ENCODE measurements at regions not wholly inside any gene's neighbourhood (a gene's known extent, or its start where the extent isn't known, plus 50 kb on each side); places are given as distances from the start of the nearest gene placed in this dataset.

DNA sequence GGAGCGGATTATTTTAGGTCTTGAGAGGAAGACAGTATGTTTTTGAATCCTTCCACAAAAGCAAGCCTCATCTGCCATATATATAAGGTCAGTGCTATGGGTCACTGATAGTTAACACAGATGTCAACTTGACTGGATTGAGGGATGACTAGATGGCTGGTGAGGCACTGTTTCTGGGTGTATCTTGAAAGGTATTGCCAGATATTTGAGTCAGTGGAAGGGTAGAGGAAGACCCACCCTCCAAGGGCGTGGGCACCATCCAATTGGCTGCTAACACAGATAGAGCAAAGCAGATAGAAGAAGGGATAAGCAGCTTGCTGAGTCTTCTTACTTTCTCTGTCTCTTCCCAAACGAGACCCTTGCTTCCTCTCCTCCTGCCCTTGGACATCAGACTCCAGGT, 185.0 kb upstream of the BTG1 start:
- H3K4me2 ChIP-seq = no peak overlapping the region
- intact Hi-C loops (cut with micrococcal nuclease; ENCODE audit: unreplicated experiment) = no loop called here

DNA sequence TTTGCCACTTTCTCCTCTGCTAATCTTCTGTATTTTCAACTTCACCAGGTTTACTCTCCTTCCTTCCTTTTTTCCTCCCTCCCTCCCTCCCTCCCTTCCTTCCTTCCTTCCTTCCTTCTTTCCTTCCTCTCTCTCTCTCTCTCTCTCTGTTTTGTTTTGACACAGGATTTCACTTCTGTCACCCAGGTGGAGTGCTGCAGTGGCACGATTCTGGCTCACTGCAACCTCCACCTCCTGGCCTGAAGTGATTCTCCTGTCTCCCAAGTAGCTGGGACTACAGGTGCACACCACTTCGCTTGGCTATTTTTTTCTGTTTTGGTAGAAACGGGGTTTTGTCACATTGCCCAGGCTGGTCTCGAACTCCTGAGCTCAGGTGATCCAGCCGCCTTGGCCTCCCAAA, 181.2 kb upstream of the BTG1 start:
- ChIA-PET CTCF (no interaction called here), POLR2A (ENCODE audit: unreplicated experiment) (no interaction called here)
- H4K20me1 ChIP-seq (ENCODE audit: insufficient read depth) = no peaks in the 10 kb centered on the region
- no peak overlapping the region for H3K4me2 ChIP-seq
- H3F3A ChIP-seq (ENCODE audit: insufficient read depth, low read depth) = no peaks in the 10 kb centered on the region
- TF ChIP-seq, protein P1, sequence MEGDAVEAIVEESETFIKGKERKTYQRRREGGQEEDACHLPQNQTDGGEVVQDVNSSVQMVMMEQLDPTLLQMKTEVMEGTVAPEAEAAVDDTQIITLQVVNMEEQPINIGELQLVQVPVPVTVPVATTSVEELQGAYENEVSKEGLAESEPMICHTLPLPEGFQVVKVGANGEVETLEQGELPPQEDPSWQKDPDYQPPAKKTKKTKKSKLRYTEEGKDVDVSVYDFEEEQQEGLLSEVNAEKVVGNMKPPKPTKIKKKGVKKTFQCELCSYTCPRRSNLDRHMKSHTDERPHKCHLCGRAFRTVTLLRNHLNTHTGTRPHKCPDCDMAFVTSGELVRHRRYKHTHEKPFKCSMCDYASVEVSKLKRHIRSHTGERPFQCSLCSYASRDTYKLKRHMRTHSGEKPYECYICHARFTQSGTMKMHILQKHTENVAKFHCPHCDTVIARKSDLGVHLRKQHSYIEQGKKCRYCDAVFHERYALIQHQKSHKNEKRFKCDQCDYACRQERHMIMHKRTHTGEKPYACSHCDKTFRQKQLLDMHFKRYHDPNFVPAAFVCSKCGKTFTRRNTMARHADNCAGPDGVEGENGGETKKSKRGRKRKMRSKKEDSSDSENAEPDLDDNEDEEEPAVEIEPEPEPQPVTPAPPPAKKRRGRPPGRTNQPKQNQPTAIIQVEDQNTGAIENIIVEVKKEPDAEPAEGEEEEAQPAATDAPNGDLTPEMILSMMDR (conservative IDR thresholded peaks at IDR 0.05) = no peak
- TF ChIP-seq EZH2 (IDR thresholded peaks at IDR 0.05; ENCODE audit: low read depth) = no peak
- no peaks in the 10 kb centered on the region for H3K27me3 ChIP-seq (ENCODE audit: insufficient read depth, low read depth)
- no peak overlapping the region for H3K27ac ChIP-seq
- no peaks in the 10 kb centered on the region for H3K36me3 ChIP-seq (ENCODE audit: low read depth)
- no peak overlapping the region for H3K4me3 ChIP-seq
- H3K79me2 ChIP-seq (ENCODE audit: low read depth) = no peaks in the 10 kb centered on the region
- intact Hi-C loops (cut with micrococcal nuclease; ENCODE audit: unreplicated experiment) = no loop called here
- no peaks in the 10 kb centered on the region for H3K9me3 ChIP-seq (ENCODE audit: insufficient read depth, low read depth)
- DNase-seq = no peak
- no peaks in the 10 kb centered on the region for H3K4me1 ChIP-seq (replicated peaks; ENCODE audit: insufficient read depth)
- no peak overlapping the region for H2AFZ ChIP-seq
- BruUV-seq (replicated peaks) = no TSS peak
- no peaks in the 10 kb centered on the region for H3K9me2 ChIP-seq (ENCODE audit: insufficient read depth)

More for the DNA sequence above, 185.0 kb upstream of the BTG1 start:
- no TSS peak for BruUV-seq (replicated peaks)
- CTCF ChIA-PET = no interaction called here
- Histone ChIP-seq H3K9me2 (ENCODE audit: insufficient read depth) (no peaks in the 10 kb centered on the region), H3F3A (ENCODE audit: insufficient read depth, low read depth) (no peaks in the 10 kb centered on the region), H3K4me1 (replicated peaks; ENCODE audit: insufficient read depth) (no peaks in the 10 kb centered on the region), H3K36me3 (ENCODE audit: low read depth) (no peaks in the 10 kb centered on the region), H3K4me3 (no peak overlapping the region), H3K9me3 (ENCODE audit: insufficient read depth, low read depth) (no peaks in the 10 kb centered on the region), H3K27me3 (ENCODE audit: insufficient read depth, low read depth) (no peaks in the 10 kb centered on the region), H2AFZ (no peak overlapping the region), H4K20me1 (ENCODE audit: insufficient read depth) (no peaks in the 10 kb centered on the region), H3K79me2 (ENCODE audit: low read depth) (no peaks in the 10 kb centered on the region), H3K27ac (no peak overlapping the region)
- TF ChIP-seq, protein P1 (conservative IDR thresholded peaks at IDR 0.05) = no peak
- no peak for TF ChIP-seq EZH2 (IDR thresholded peaks at IDR 0.05; ENCODE audit: low read depth)
- POLR2A ChIA-PET (ENCODE audit: unreplicated experiment) = no interaction called here
- DNase-seq = no peak

DNA sequence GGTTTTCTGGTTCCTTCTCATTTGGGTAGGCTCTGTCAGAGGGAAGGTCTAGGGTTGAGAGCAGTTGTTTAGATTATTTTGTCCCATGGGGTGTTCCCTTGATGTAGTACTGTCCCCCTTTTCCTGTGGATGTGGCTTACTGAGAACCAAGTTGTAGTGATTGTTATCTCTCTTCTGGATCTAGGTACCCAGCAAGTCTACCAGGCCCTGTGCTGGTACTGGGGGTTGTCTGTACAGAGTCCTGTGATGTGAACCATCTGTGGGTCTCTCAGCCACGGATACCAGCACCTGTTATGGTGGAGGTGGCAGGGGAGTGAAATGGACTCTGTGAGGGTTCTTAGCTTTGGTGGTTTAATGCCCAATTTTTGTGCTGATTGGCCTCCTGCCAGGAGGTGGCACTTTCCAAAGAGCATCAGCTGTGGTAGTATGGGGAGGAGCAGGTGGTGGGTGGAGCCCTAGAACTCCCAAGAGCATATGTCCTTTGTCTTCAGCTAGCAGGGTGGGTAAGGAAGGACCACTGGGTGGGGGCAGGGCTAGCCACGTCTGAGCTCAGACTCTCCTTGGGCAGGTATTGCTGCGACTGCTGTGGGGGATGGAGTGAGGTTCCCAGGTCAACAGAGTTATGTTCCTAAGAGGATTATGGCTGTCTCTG, 179.3 kb upstream of the BTG1 start:
- BruUV-seq (replicated peaks) = no TSS peak
- intact Hi-C loops (cut with micrococcal nuclease; ENCODE audit: unreplicated experiment) = no loop called here
- no peaks in the 10 kb centered on the region for H3K27me3 ChIP-seq (ENCODE audit: insufficient read depth, low read depth)
- H3K4me3 ChIP-seq = no peak overlapping the region
- no peaks in the 10 kb centered on the region for H3K9me3 ChIP-seq (ENCODE audit: insufficient read depth, low read depth)
- H3K79me2 ChIP-seq (ENCODE audit: low read depth) = no peaks in the 10 kb centered on the region
- no peaks in the 10 kb centered on the region for H3F3A ChIP-seq (ENCODE audit: insufficient read depth, low read depth)
- no peak overlapping the region for H3K4me2 ChIP-seq
- H2AFZ ChIP-seq = no peak overlapping the region; the same call in 1 of the 2 replicates
- no peaks in the 10 kb centered on the region for H4K20me1 ChIP-seq (ENCODE audit: insufficient read depth)
- no peaks in the 10 kb centered on the region for H3K36me3 ChIP-seq (ENCODE audit: low read depth)
- POLR2A ChIA-PET (ENCODE audit: unreplicated experiment) = no interaction called here
- H3K9me2 ChIP-seq (ENCODE audit: insufficient read depth) = no peaks in the 10 kb centered on the region
- TF ChIP-seq, protein P1 (conservative IDR thresholded peaks at IDR 0.05) = no peak
- TF ChIP-seq EZH2 (IDR thresholded peaks at IDR 0.05; ENCODE audit: low read depth) = no peak
- CTCF ChIA-PET = interaction anchor here (0.6 kb wide), 1 partner anchor 218 kb away, joined by 5 read pairs; no protein-coding TSS in a partner anchor
- H3K27ac ChIP-seq = no peak overlapping the region
- H3K4me1 ChIP-seq (replicated peaks; ENCODE audit: insufficient read depth) = no peaks in the 10 kb centered on the region
- no peak for DNase-seq
